Mononuclear cell (primary cell): ENCODE measurements at regions not wholly inside any gene's neighbourhood (a gene's known extent, or its start where the extent isn't known, plus 50 kb on each side); places are given as distances from the start of the nearest gene placed in this dataset.

ENCODE experiments used
- H3K27me3 ChIP-seq: 2 replicates; pipeline ENCODE4 v1.6.0; 2011; ENCODE audit warnings: low read length, control low read depth; ENCODE audit not compliant: insufficient read depth
- H3K4me1 ChIP-seq: 2 replicates; pipeline ENCODE4 v1.5.1; 2011; ENCODE audit warnings: mild to moderate bottlenecking, low read length, control low read depth; ENCODE audit not compliant: insufficient read depth
- H3K4me3 ChIP-seq: 2 replicates; pipeline ENCODE4 v1.5.1; 2011; ENCODE audit warnings: mild to moderate bottlenecking, low read length, moderate library complexity
- H3K9me3 ChIP-seq: 2 replicates; pipeline ENCODE4 v1.5.1; 2011; ENCODE audit warnings: low read depth, mild to moderate bottlenecking, control low read depth, low read length

GRCh38 chr15:94122516-94122915 is 108.8 kb upstream of the MCTP2 start:
- peaks cover 5% of the 10 kb centered on the region for H3K4me1 ChIP-seq
- no peaks in the 10 kb centered on the region for H3K27me3 ChIP-seq

DNA sequence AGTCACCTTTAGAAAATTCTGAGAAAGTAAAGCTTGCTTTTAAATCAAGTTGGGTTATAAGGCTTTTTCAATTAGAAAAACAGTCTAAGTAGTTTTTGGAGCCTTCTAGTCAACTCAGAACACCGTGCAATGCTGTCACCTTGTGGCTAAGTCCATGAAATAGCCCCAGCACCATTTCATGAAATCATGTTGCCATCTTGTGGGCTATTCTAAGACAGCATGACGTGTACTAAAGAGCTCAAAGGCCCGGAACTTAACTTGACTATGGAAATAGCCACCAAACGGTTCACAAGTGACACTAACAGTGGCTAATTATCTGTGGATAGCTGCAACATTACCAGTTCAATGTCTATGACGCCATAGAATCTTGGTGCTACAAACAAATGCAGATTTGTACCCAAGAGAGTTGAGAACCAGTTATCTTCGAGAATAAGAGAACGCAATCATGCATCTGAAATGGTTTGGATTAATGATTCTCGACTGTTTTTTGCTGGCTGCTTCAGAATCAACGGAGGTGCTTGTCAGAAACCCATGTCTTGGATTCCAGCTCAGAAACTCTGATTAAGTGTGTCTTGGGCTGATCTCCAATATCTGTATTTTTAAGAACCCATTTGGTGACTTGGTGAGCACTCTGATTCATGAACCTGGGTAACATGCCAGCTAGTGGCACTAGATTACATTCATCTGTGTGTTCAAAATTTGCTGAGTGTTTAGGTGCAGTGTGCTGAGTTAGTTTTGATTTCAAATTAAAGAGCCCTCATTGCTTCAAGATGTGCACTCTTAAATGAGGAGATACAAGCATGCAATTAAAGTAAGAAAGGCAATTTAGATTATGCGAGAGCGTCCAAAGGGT is 111.2 kb upstream of the MCTP2 start:
- H3K27me3 ChIP-seq: no peaks in the 10 kb centered on the region
- H3K4me3 ChIP-seq: no peak overlapping the region
- peaks cover 5% of the 10 kb centered on the region for H3K4me1 ChIP-seq
- H3K9me3 ChIP-seq: no peaks in the 10 kb centered on the region

More at GRCh38 chr15:94122516-94122915, 108.8 kb upstream of the MCTP2 start:
- no peaks in the 10 kb centered on the region for H3K9me3 ChIP-seq
- no peak overlapping the region for H3K4me3 ChIP-seq

GRCh38 chr15:94119298-94119811 is 112.0 kb upstream of the MCTP2 start:
- Histone ChIP-seq H3K27me3 (peaks cover 2% of the 10 kb centered on the region), H3K4me3 (no peak overlapping the region), H3K9me3 (no peaks in the 10 kb centered on the region), H3K4me1 (peaks cover 5% of the 10 kb centered on the region)

DNA sequence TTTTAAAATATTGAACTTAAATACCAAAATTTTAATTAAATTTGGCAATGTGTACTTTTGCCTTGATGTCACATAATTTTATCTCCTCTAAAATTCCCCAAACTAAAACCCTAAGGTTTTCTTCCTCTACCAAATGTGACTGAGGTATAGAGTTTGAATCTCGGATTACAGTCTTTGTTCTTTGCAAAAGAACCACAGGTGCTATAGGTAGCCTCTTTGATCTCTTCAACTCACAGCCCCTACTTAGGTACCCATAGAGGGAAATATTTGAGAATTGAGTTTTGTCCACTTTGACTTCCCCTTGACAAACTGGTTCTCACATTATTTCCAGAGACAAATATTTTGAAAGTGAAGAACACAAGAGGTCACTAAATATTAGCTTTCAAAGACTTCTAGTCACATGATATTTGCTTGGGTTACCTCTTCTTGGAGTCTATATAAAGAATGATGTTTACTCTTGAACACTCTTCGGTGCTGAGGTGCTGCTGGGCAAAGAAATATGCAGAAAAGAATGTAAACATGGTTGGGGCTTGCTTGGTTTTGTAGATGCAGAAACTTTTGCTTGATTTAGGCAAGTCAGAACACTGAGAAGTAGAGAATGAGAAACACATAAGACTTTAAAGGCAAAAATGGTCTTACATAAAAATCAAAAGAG is 120.8 kb upstream of the MCTP2 start:
- no peaks in the 10 kb centered on the region for H3K4me1 ChIP-seq
- H3K4me3 ChIP-seq: no peak overlapping the region
- no peaks in the 10 kb centered on the region for H3K9me3 ChIP-seq
- peaks cover 23% of the 10 kb centered on the region for H3K27me3 ChIP-seq

DNA sequence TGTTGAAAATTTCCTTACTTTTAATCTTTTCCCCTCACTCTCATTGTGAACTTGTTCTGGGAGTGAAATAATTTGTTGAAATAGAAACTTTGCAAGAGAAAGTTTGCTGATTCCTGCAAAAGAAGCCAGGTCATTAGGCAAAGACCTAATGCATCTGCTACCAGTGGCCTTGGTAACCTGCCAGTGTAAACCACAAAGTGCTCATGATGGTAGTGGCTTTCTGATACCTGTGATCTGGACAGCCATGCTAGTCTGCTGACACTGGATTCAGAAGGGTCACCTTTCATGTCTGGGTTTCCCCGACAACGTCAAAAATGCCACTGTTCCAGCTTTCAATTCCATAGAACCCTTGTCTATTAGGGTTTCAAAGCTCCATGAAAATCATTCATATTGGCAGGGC is 123.7 kb upstream of the MCTP2 start:
- Histone ChIP-seq H3K27me3 (peaks cover 7% of the 10 kb centered on the region), H3K4me1 (no peaks in the 10 kb centered on the region)

DNA sequence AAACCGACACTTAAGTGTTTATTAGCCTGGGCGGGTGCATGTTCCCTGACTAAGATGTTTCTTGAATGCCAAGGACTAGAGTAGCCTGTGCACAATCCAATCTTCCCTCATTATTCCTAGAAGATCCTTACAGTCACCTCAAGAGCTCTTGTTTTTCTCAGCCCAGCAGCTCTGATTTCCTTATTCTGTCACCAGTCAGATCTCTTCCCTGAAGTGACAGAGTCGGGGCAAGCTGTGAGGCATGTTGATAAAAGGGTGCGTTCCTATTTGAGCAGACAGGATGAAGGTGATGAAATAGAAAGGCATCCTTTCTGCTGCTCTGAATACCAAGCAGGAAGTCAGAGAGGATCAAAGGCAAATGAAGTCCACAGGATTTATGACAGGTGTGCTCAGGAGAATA is 125.6 kb upstream of the MCTP2 start:
- no peaks in the 10 kb centered on the region for H3K9me3 ChIP-seq
- H3K4me1 ChIP-seq: no peaks in the 10 kb centered on the region
- H3K4me3 ChIP-seq: no peak overlapping the region
- H3K27me3 ChIP-seq: peaks cover 5% of the 10 kb centered on the region

More for the DNA sequence above, 123.7 kb upstream of the MCTP2 start:
- Histone ChIP-seq H3K9me3 (no peaks in the 10 kb centered on the region), H3K4me3 (no peak overlapping the region)

- Histone ChIP-seq H3K27me3 (peaks cover 4% of the 10 kb centered on the region), H3K9me3 (no peaks in the 10 kb centered on the region), H3K4me3 (no peak overlapping the region), H3K4me1 (no peaks in the 10 kb centered on the region)
Measured at GRCh38 chr15:94100863-94101262, 130.5 kb upstream of the MCTP2 start.

GRCh38 chr15:94099574-94099960 is 131.8 kb upstream of the MCTP2 start:
- H3K9me3 ChIP-seq: no peaks in the 10 kb centered on the region
- H3K27me3 ChIP-seq: no peaks in the 10 kb centered on the region
- H3K4me3 ChIP-seq: no peak overlapping the region
- no peaks in the 10 kb centered on the region for H3K4me1 ChIP-seq

DNA sequence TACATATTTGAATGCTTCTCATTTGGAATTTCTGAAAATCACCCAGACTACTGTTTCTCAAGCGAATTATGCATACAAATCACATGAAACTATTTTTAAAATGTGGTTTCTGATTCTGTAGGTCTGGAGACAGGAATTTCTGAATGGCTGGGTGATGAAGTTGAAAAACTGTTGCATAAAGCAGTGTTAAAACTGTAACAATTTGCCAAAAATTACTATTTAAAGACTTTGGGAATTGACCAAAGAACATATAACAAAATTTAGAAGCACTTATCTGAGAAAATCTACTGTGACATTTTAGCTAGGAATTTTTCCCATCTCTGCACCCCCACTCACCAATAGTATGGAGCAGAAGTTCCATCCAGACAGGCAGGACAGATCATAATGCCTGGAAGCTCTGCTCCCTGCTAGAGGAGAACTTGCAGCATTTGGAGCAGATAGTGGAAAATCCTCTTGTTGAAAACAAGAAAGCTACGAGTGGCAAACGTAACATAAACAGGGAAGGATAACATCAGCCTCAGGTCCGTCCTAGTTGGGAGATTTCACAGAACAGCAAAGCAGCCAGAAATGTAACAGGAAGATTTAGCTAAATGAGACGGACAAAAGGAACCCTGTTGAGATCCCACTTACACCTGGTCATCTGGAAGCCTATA is 132.3 kb upstream of the MCTP2 start:
- Histone ChIP-seq H3K27me3 (no peaks in the 10 kb centered on the region), H3K9me3 (no peaks in the 10 kb centered on the region), H3K4me1 (no peaks in the 10 kb centered on the region), H3K4me3 (no peak overlapping the region)

DNA sequence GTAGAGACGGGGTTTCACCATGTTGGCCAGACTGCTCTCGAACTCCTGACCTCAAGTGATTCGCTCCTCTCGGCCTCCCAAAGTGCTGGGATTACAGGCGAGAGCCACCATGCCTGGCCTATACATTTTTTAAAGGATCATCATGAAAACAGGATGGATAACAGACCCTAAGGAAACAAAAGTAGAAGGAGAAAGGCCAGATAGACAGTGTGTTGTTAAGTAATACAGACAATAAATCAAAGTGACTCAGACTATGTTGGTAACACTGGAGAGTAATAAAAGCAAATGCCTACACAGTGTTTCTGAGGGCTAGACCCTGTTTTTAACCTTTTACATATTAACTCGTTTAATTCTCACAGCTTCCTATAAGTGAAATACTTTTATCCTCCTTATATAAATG is 133.8 kb upstream of the MCTP2 start:
- Histone ChIP-seq H3K4me1 (no peaks in the 10 kb centered on the region), H3K9me3 (no peaks in the 10 kb centered on the region), H3K4me3 (no peak overlapping the region), H3K27me3 (no peaks in the 10 kb centered on the region)

- no peaks in the 10 kb centered on the region for H3K9me3 ChIP-seq
- H3K4me3 ChIP-seq: no peak overlapping the region
- no peaks in the 10 kb centered on the region for H3K27me3 ChIP-seq
- no peaks in the 10 kb centered on the region for H3K4me1 ChIP-seq
Measured at GRCh38 chr15:94094310-94094709, 137.1 kb upstream of the MCTP2 start.

GRCh38 chr15:94086341-94086740 is 145.0 kb upstream of the MCTP2 start:
- Histone ChIP-seq H3K27me3 (no peaks in the 10 kb centered on the region), H3K9me3 (no peaks in the 10 kb centered on the region), H3K4me1 (no peaks in the 10 kb centered on the region), H3K4me3 (no peak overlapping the region)

GRCh38 chr15:94083467-94084052 is 147.8 kb upstream of the MCTP2 start:
- Histone ChIP-seq H3K9me3 (no peaks in the 10 kb centered on the region), H3K27me3 (no peaks in the 10 kb centered on the region), H3K4me3 (no peak overlapping the region), H3K4me1 (no peaks in the 10 kb centered on the region)

- Histone ChIP-seq H3K27me3 (no peaks in the 10 kb centered on the region), H3K4me3 (no peak overlapping the region), H3K4me1 (no peaks in the 10 kb centered on the region), H3K9me3 (no peaks in the 10 kb centered on the region)
Measured at GRCh38 chr15:94081829-94082228, 149.5 kb upstream of the MCTP2 start.
